ENCODE measurements at regions not wholly inside any gene's neighbourhood (a gene's known extent, or its start where the extent isn't known, plus 50 kb on each side); places are given as distances from the start of the nearest gene placed in this dataset.

- DNase-seq (ENCODE audit: low read depth, low spot score): no peak
- TF ChIP-seq POLR2A (IDR thresholded peaks at IDR 0.05; ENCODE audit: low read depth, low read length): no peak
- TF ChIP-seq CTCF (IDR thresholded peaks at IDR 0.05; ENCODE audit: extremely low read depth in 1 of 2, insufficient read depth in 1 of 2, low read depth in 1 of 2, low read length in 2 of 2): no peak
- no peak for TF ChIP-seq EZH2 (IDR thresholded peaks at IDR 0.05; ENCODE audit: borderline replicate concordance, low read depth, low read length, severe bottlenecking)
- no peak for TF ChIP-seq JUN (IDR thresholded peaks at IDR 0.05; ENCODE audit: borderline replicate concordance, insufficient read depth, insufficient read length, low read depth)
- TF ChIP-seq MAX (IDR thresholded peaks at IDR 0.05; ENCODE audit: insufficient read depth, insufficient read length): no peak
- TF ChIP-seq GATA2 (IDR thresholded peaks at IDR 0.05; ENCODE audit: insufficient read depth, insufficient read length, low read depth, low read length): no peak
- TF ChIP-seq MYC (IDR thresholded peaks at IDR 0.05; ENCODE audit: low read depth, low read length): no peak
- no peak for TF ChIP-seq FOS (IDR thresholded peaks at IDR 0.05; ENCODE audit: borderline replicate concordance, insufficient read depth, low read length)
- TF ChIP-seq POLR2AphosphoS5 (IDR thresholded peaks at IDR 0.05; ENCODE audit: insufficient read depth, low read depth, low read length): no peak
- Histone ChIP-seq H3K9me1 (replicated peaks; ENCODE audit: control insufficient read depth, extremely low read depth, insufficient read depth, low read length) (no peaks in the 10 kb centered on the region), H3K4me3 (replicated peaks in 1 of 3; ENCODE audit: insufficient read depth in 1 of 3, low read depth in 1 of 3, low read length in 3 of 3) (no peak overlapping the region), H3K27ac (ENCODE audit: insufficient read depth, low read depth, low read length) (no peak overlapping the region), H3K9me3 (replicated peaks; ENCODE audit: control insufficient read depth, insufficient read depth, low read length) (no peaks in the 10 kb centered on the region), H3K4me2 (ENCODE audit: insufficient read depth, low read length) (no peak overlapping the region), H3K36me3 (ENCODE audit: control insufficient read depth in 2 of 2, extremely low read depth in 1 of 2, insufficient read depth in 2 of 2, low read length in 2 of 2) (no peaks in the 10 kb centered on the region), H3K9ac (replicated peaks; ENCODE audit: extremely low read depth, insufficient read depth, low read length) (no peak overlapping the region), H3K27me3 (ENCODE audit: control insufficient read depth in 2 of 2, insufficient read depth in 2 of 2, low read length in 2 of 2) (no peaks in the 10 kb centered on the region), H3K79me2 (ENCODE audit: control insufficient read depth, insufficient read depth, low read length) (no peaks in the 10 kb centered on the region), H4K20me1 (replicated peaks; ENCODE audit: control insufficient read depth, extremely low read depth, insufficient read depth, low read length) (no peaks in the 10 kb centered on the region), H2AFZ (ENCODE audit: low read depth, low read length) (no peak overlapping the region), H3K4me1 (ENCODE audit: control insufficient read depth, extremely low read depth, insufficient read depth, low read length) (no peaks in the 10 kb centered on the region)
- no peak for FAIRE-seq
- dilution Hi-C loops (cut with MboI; ENCODE audit: extremely low pct_ligation_motif_present, low sequenced_read_pairs) (no loop called here), intact Hi-C loops (cut with micrococcal nuclease) (no loop called here)
- ChIA-PET POLR2A (no interaction called here), CTCF (no interaction called here)
- no TSS peak for BruUV-seq (replicated peaks)
Observed at GRCh38 chr9:75545287-75545686, 345.2 kb upstream of the PCSK5 start.
